ENCODE measurements at regions not wholly inside any gene's neighbourhood (a gene's known extent, or its start where the extent isn't known, plus 50 kb on each side); places are given as distances from the start of the nearest gene placed in this dataset.

DNA sequence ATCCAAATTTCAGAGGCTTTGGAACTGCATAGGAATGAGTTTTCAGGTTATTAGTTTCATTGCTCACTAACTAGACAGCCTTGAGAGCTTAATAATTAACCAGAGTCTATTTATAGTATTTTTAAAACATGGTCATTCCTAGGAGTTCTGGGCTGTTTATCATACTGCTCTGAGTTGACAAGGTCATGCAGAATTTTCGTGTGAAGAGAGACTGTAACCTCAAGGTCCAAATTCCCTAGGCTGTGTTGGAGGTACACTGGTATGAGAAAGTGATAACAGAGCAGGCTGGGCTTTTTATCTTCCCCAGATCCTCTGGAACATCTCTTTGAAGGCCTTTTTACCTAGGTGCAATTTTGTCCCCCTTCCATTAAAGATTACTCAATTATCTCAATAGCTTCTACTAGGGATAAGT is 736.3 kb downstream of the LTN1 start:
- H3K27ac ChIP-seq: peak overlapping the region in 1 of 2 donors; percentile 59
- no peak for DNase-seq
- TF ChIP-seq EP300 (IDR thresholded peaks at IDR 0.05): no peak
- TF ChIP-seq POLR2A (IDR thresholded peaks at IDR 0.05): no peak
- TF ChIP-seq CTCF (IDR thresholded peaks at IDR 0.05): no peak
- no peaks in the 10 kb centered on the region for H3K27me3 ChIP-seq
- WGBS, 3 donors: 2 to 4% (median 4%) methylated on average over 1 of the region's 1 CpG
- H3K4me3 ChIP-seq: no peak overlapping the region
- peaks cover 7% of the 10 kb centered on the region for H3K4me1 ChIP-seq (ENCODE audit: insufficient read depth)
- intact Hi-C loops (cut with DNase I): no loop called here
- H3K9me3 ChIP-seq: no peaks in the 10 kb centered on the region
- H3K36me3 ChIP-seq: no peaks in the 10 kb centered on the region

DNA sequence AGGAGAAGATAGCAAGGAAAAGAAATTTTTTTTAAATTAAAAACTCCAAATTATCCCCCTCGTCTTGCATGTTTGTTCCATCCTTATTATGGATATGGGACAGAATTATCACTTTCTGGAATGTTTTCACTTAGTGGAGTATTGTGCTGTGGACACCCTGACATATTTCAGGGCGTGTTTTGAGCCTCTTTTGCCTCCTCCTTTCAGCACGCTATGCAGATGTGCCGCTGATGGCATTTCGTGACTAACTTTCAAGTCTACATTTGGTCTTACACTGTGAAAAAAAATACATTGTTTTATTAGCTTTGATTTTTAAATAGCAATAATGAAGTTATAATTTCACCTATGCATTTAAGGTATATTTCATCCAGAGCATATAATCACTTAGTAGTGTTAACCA is 738.7 kb downstream of the LTN1 start:
- TF ChIP-seq CTCF (IDR thresholded peaks at IDR 0.05) (no peak), POLR2A (IDR thresholded peaks at IDR 0.05) (no peak), EP300 (IDR thresholded peaks at IDR 0.05) (no peak)
- H3K27me3 ChIP-seq: no peaks in the 10 kb centered on the region
- H3K4me3 ChIP-seq: no peak overlapping the region
- no peaks in the 10 kb centered on the region for H3K36me3 ChIP-seq
- H3K9me3 ChIP-seq: no peaks in the 10 kb centered on the region
- intact Hi-C loops (cut with DNase I): no loop called here
- DNase-seq: no peak
- H3K4me1 ChIP-seq (ENCODE audit: insufficient read depth): peaks cover 7% of the 10 kb centered on the region
- WGBS, 3 donors: 94 to 98% (median 97%) methylated on average over 5 of the region's 5 CpGs
- no peak overlapping the region for H3K27ac ChIP-seq

- Histone ChIP-seq H3K9me3 (no peaks in the 10 kb centered on the region), H3K4me3 (no peak overlapping the region), H3K27me3 (no peaks in the 10 kb centered on the region), H3K36me3 (no peaks in the 10 kb centered on the region), H3K4me1 (ENCODE audit: insufficient read depth) (peaks cover 7% of the 10 kb centered on the region), H3K27ac (no peak overlapping the region)
- TF ChIP-seq POLR2A (IDR thresholded peaks at IDR 0.05) (no peak), CTCF (IDR thresholded peaks at IDR 0.05) (no peak), EP300 (IDR thresholded peaks at IDR 0.05) (no peak)
- WGBS, 3 donors: 81 to 88% (median 84%) methylated on average over 3 of the region's 3 CpGs
- intact Hi-C loops (cut with DNase I): no loop called here
- no peak for DNase-seq
Observed at GRCh38 chr21:28253338-28253737, 739.3 kb downstream of the LTN1 start.

DNA sequence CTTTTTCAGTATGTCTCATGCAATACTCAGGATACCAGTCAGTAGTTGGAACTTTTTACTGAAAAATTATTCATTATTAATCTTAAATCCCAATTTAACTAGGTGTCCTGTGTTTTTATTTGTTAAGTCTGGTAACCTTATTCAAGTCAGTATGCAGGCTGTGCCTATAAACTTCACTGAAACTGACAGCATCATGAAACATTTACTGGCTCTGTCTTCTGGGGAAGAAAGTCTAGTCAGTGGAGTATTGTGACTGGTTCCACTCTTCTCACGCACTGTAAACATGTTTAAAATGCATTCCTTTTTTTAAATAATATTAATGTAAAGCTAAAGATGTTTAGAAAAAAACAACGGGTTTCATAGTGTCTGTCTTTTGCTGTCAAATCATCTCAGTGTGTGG is 739.7 kb downstream of the LTN1 start:
- Histone ChIP-seq H3K9me3 (no peaks in the 10 kb centered on the region), H3K36me3 (no peaks in the 10 kb centered on the region), H3K4me3 (no peak overlapping the region), H3K27me3 (no peaks in the 10 kb centered on the region), H3K27ac (no peak overlapping the region), H3K4me1 (ENCODE audit: insufficient read depth) (peaks cover 7% of the 10 kb centered on the region)
- no peak for DNase-seq
- 81 to 89% (median 89%) methylated on average over 2 of the region's 2 CpGs for WGBS, 3 donors
- intact Hi-C loops (cut with DNase I): no loop called here
- TF ChIP-seq POLR2A (IDR thresholded peaks at IDR 0.05) (no peak), EP300 (IDR thresholded peaks at IDR 0.05) (no peak), CTCF (IDR thresholded peaks at IDR 0.05) (no peak)

- Histone ChIP-seq H3K36me3 (no peaks in the 10 kb centered on the region), H3K9me3 (no peaks in the 10 kb centered on the region), H3K27me3 (no peaks in the 10 kb centered on the region), H3K4me1 (ENCODE audit: insufficient read depth) (peaks cover 2% of the 10 kb centered on the region), H3K4me3 (no peak overlapping the region), H3K27ac (no peak overlapping the region)
- no peak for TF ChIP-seq POLR2A (IDR thresholded peaks at IDR 0.05)
- TF ChIP-seq CTCF (IDR thresholded peaks at IDR 0.05): no peak
- TF ChIP-seq EP300 (IDR thresholded peaks at IDR 0.05): no peak
- intact Hi-C loops (cut with DNase I): no loop called here
- WGBS, 3 donors: 94 to 96% (median 95%) methylated on average over 4 of the region's 4 CpGs
- no peak for DNase-seq
Observed at GRCh38 chr21:28250946-28251345, 741.7 kb downstream of the LTN1 start.
